Kidney (tissue), 13 donors: ENCODE measurements at regions not wholly inside any gene's neighbourhood (a gene's known extent, or its start where the extent isn't known, plus 50 kb on each side); places are given as distances from the start of the nearest gene placed in this dataset.

ENCODE experiments used
- DNase-seq, 5 donors: peaks; one replicate each; pipeline ENCODE4 v3.0.0-alpha.2; 2013 to 2020
- FAIRE-seq: peaks from 2 replicates; lab custom pipeline; 2012; peaks lifted over from hg19 to GRCh38; lab: Jason Lieb, UNC
- H3K27ac ChIP-seq, 2 donors: one replicate each; pipeline ENCODE4 v1.7.0; 2013; ENCODE audit warnings: low read depth in 2 of 2, low read length in 2 of 2, inconsistent platforms in 1 of 2
- H3K27me3 ChIP-seq: one replicate; pipeline ENCODE4 v1.7.1; 2013; ENCODE audit warnings: low read length, inconsistent platforms; ENCODE audit not compliant: control insufficient read depth, insufficient read depth
- H3K36me3 ChIP-seq, 3 donors: one replicate each; pipeline versions ENCODE4 v1.7.0 to v1.7.1; 2013; ENCODE audit warnings: low read length in 3 of 3, control low read depth in 1 of 3, inconsistent platforms in 1 of 3; ENCODE audit not compliant: insufficient read depth in 3 of 3, control insufficient read depth in 2 of 3
- H3K4me1 ChIP-seq, 3 donors: one replicate each; pipeline versions ENCODE4 v1.7.0 to v1.7.1; 2013; ENCODE audit warnings: low read length in 3 of 3, inconsistent platforms in 1 of 3, low read depth in 1 of 3; ENCODE audit not compliant: control insufficient read depth in 2 of 3, insufficient read depth in 2 of 3
- H3K4me3 ChIP-seq, 3 donors: one replicate each; pipeline versions ENCODE4 v1.7.0 to v1.8.1; 2013; ENCODE audit warnings: low read length in 3 of 3, control low read depth in 1 of 3, inconsistent platforms in 1 of 3
- H3K9ac ChIP-seq, 3 donors: one replicate each; pipeline versions ENCODE4 v1.7.0 to v1.7.1; 2013; ENCODE audit warnings: low read length in 3 of 3, control low read depth in 1 of 3, inconsistent platforms in 1 of 3
- H3K9me3 ChIP-seq, 3 donors: one replicate each; pipeline versions ENCODE4 v1.7.0 to v1.7.1; 2013; ENCODE audit warnings: low read length in 3 of 3, control low read depth in 1 of 3, inconsistent platforms in 1 of 3; ENCODE audit not compliant: control insufficient read depth in 2 of 3, insufficient read depth in 1 of 3
- intact Hi-C: fragments of 100-400 bp; cut with DNase I; formaldehyde crosslinking; loops from one replicate; pipeline ENCODE4 v1.11.1; 2022
- TF ChIP-seq, protein P1 (sequence below): IDR thresholded peaks from 3 replicates; pipeline ENCODE4 v1.5.1; 2012; ENCODE audit warnings: mild to moderate bottlenecking, moderate library complexity, borderline replicate concordance; ENCODE audit not compliant: insufficient read depth; ENCODE audit errors: extremely low read depth
- donor health status: control.
- donor health status: control.
- donor health status: control.
- donor health status: control.
- donor health status: control.
- donor health status: DM: yes; HTN: yes; CAD: no.
- donor health status: Normal renal cell carcinoma (clear cell type).

DNA sequence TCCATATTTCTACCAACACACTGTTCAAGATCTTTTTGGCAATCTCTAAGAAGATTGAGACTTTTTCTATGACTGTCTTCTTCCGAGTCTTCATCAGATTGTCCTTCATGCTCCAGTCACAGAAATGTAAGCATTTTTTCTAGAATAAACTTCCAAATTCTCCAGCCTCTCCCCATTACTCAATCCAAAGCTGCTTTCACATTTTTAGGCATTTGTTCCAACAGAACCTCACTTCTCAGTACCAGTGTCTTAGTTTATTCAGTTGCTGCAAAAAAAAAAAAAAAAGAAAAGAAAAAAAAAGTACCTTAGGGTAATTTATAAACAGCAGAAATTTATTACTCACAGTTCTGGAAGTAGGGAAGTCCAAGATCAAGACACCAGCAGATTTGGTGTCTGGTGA lies 290.8 kb upstream of the NOVA1 start:
- intact Hi-C loops = loop anchor here (10.0 kb wide), 1 partner anchor 64 kb away; no protein-coding TSS in a partner anchor
- Histone ChIP-seq H3K27me3 (no peaks in the 10 kb centered on the region), H3K4me1 (no peaks in the 10 kb centered on the region), H3K9ac (no peak overlapping the region), H3K9me3 (no peaks in the 10 kb centered on the region), H3K4me3 (no peak overlapping the region), H3K27ac (no peak overlapping the region), H3K36me3 (no peaks in the 10 kb centered on the region)
- FAIRE-seq = no peak
- no peak for DNase-seq
- TF ChIP-seq, protein P1, sequence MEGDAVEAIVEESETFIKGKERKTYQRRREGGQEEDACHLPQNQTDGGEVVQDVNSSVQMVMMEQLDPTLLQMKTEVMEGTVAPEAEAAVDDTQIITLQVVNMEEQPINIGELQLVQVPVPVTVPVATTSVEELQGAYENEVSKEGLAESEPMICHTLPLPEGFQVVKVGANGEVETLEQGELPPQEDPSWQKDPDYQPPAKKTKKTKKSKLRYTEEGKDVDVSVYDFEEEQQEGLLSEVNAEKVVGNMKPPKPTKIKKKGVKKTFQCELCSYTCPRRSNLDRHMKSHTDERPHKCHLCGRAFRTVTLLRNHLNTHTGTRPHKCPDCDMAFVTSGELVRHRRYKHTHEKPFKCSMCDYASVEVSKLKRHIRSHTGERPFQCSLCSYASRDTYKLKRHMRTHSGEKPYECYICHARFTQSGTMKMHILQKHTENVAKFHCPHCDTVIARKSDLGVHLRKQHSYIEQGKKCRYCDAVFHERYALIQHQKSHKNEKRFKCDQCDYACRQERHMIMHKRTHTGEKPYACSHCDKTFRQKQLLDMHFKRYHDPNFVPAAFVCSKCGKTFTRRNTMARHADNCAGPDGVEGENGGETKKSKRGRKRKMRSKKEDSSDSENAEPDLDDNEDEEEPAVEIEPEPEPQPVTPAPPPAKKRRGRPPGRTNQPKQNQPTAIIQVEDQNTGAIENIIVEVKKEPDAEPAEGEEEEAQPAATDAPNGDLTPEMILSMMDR = no peak

- H3K36me3 ChIP-seq = no peaks in the 10 kb centered on the region
- FAIRE-seq (no peak), DNase-seq (no peak)
- TF ChIP-seq, protein P1 = no peak
- no peak overlapping the region for H3K9ac ChIP-seq
- intact Hi-C loops = no loop called here
- H3K27ac ChIP-seq = no peak overlapping the region
- H3K4me3 ChIP-seq = no peak overlapping the region
- peaks cover 0 to 5% (median 0%) of the 10 kb centered on the region in 3 donors for H3K4me1 ChIP-seq
- H3K27me3 ChIP-seq = no peaks in the 10 kb centered on the region
- peaks cover 0 to 6% (median 0%) of the 10 kb centered on the region in 3 donors for H3K9me3 ChIP-seq
Measured at GRCh38 chr14:26896447-26896846, 298.6 kb upstream of the NOVA1 start.

GRCh38 chr14:26897196-26897595 lies 299.4 kb upstream of the NOVA1 start:
- Histone ChIP-seq H3K4me1 (peaks cover 0 to 5% (median 0%) of the 10 kb centered on the region in 3 donors), H3K9ac (no peak overlapping the region), H3K36me3 (no peaks in the 10 kb centered on the region), H3K4me3 (no peak overlapping the region), H3K27me3 (no peaks in the 10 kb centered on the region), H3K27ac (no peak overlapping the region), H3K9me3 (peaks cover 0 to 6% (median 0%) of the 10 kb centered on the region in 3 donors)
- TF ChIP-seq, protein P1 = no peak
- intact Hi-C loops = no loop called here
- DNase-seq (peak in 2 of 5 donors; percentile 76 to 81), FAIRE-seq (no peak)

- peak in 1 of 5 donors; percentile 52 for DNase-seq
- TF ChIP-seq, protein P1 = peak; percentile 11
- no peak overlapping the region for H3K27ac ChIP-seq
- H3K9ac ChIP-seq = no peak overlapping the region
- peak; percentile 17 for FAIRE-seq
- intact Hi-C loops = no loop called here
- no peaks in the 10 kb centered on the region for H3K27me3 ChIP-seq
- no peaks in the 10 kb centered on the region for H3K36me3 ChIP-seq
- no peak overlapping the region for H3K4me3 ChIP-seq
- peaks cover 0 to 6% (median 0%) of the 10 kb centered on the region in 3 donors for H3K9me3 ChIP-seq
- no peaks in the 10 kb centered on the region for H3K4me1 ChIP-seq
Measured at GRCh38 chr14:26905229-26905628, 307.4 kb upstream of the NOVA1 start.
